H1 (cell line): ENCODE measurements at regions not wholly inside any gene's neighbourhood (a gene's known extent, or its start where the extent isn't known, plus 50 kb on each side); places are given as distances from the start of the nearest gene placed in this dataset.

ENCODE experiments used
- ASH2L ChIP-seq: fragments of 200-600, 300-600 bp; sonication (generic); IDR thresholded peaks from one replicate; pipeline ENCODE4 v1.7.1; 2017; ENCODE audit warnings: low read length
- CEBPB ChIP-seq: IDR thresholded peaks from 2 replicates; pipeline ENCODE4 v1.6.1; 2012; ENCODE audit warnings: low read depth, low read length
- CTCF ChIP-seq, 3 experiments: IDR thresholded peaks; 1 replicate in 2 of 3; 2 replicates in 1 of 3; pipeline versions ENCODE4 v1.5.1 to v1.6.1; 2011; ENCODE audit warnings: low read length in 3 of 3, mild to moderate bottlenecking in 3 of 3, inconsistent platforms in 2 of 3, low read depth in 1 of 3, moderate library complexity in 1 of 3; ENCODE audit not compliant: insufficient read depth in 1 of 3; ENCODE audit errors: control extremely low read depth in 1 of 3
- EP300 ChIP-seq, 2 experiments: IDR thresholded peaks; 1 replicate in 1 of 2; 2 replicates in 1 of 2; pipeline ENCODE4 v1.6.1; 2011 to 2012; ENCODE audit warnings: low read depth in 2 of 2, low read length in 2 of 2, mild to moderate bottlenecking in 2 of 2, borderline replicate concordance in 1 of 2, inconsistent platforms in 1 of 2, moderate library complexity in 1 of 2
- EZH2 ChIP-seq: fragments of 200-600 bp; sonication (generic); IDR thresholded peaks from 2 replicates; pipeline ENCODE4 v1.7.1; 2012; ENCODE audit warnings: low read depth, mild to moderate bottlenecking, moderate library complexity, low read length, inconsistent platforms; ENCODE audit not compliant: severe bottlenecking
- HDAC6 ChIP-seq: IDR thresholded peaks from one replicate; pipeline ENCODE4 v1.7.1; 2012; ENCODE audit warnings: low read depth, mild to moderate bottlenecking, inconsistent platforms, low read length, moderate library complexity
- MAX ChIP-seq: IDR thresholded peaks from 2 replicates; pipeline ENCODE4 v1.6.1; 2012; ENCODE audit warnings: inconsistent platforms
- NRF1 ChIP-seq: IDR thresholded peaks from 2 replicates; pipeline ENCODE4 v1.6.1; 2011; ENCODE audit warnings: mild to moderate bottlenecking, low read depth, low read length, improper control_type of control experiment
- POLR2A ChIP-seq, 2 experiments: IDR thresholded peaks; 1 replicate in 1 of 2; 2 replicates in 1 of 2; pipeline ENCODE4 v1.6.1; 2011; ENCODE audit warnings: low read depth in 2 of 2, low read length in 2 of 2, mild to moderate bottlenecking in 2 of 2; ENCODE audit errors: control extremely low read depth in 1 of 2
- POLR2AphosphoS5 ChIP-seq: IDR thresholded peaks from 2 replicates; pipeline ENCODE4 v1.6.1; 2011; ENCODE audit warnings: low read depth, low read length
- RAD21 ChIP-seq, 2 experiments: IDR thresholded peaks in 1 of 2; conservative IDR thresholded peaks in 1 of 2; 2 replicates each; pipeline ENCODE4 v1.6.1; 2011; ENCODE audit warnings: low read depth in 2 of 2, low read length in 2 of 2, improper control_type of control experiment in 1 of 2, inconsistent platforms in 1 of 2, mild to moderate bottlenecking in 1 of 2, moderate library complexity in 1 of 2
- RXRA ChIP-seq: IDR thresholded peaks from 2 replicates; pipeline ENCODE4 v1.6.1; 2011; ENCODE audit warnings: low read depth, mild to moderate bottlenecking, low read length, moderate library complexity; ENCODE audit not compliant: insufficient read depth
- YY1 ChIP-seq: IDR thresholded peaks from 2 replicates; pipeline ENCODE4 v1.6.1; 2011; ENCODE audit warnings: low read depth, mild to moderate bottlenecking, low read length

- no peak for TF ChIP-seq RAD21 (IDR thresholded peaks at IDR 0.05 in 1 of 2, conservative IDR thresholded peaks at IDR 0.05 in 1 of 2; ENCODE audit: low read depth in 2 of 2, low read length in 2 of 2)
- TF ChIP-seq EZH2 = peak; percentile 12
- TF ChIP-seq YY1 = no peak
- no peak for TF ChIP-seq MAX
- TF ChIP-seq POLR2A (IDR thresholded peaks at IDR 0.05; ENCODE audit: control extremely low read depth in 1 of 2, low read depth in 2 of 2, low read length in 2 of 2) = no peak
- TF ChIP-seq CTCF (IDR thresholded peaks at IDR 0.05; ENCODE audit: control extremely low read depth in 1 of 3, insufficient read depth in 1 of 3, low read depth in 1 of 3, low read length in 3 of 3) = no peak
- no peak for TF ChIP-seq NRF1
- no peak for TF ChIP-seq EP300 (IDR thresholded peaks at IDR 0.05; ENCODE audit: borderline replicate concordance in 1 of 2, low read depth in 2 of 2, low read length in 2 of 2)
- no peak for TF ChIP-seq POLR2AphosphoS5
- TF ChIP-seq CEBPB = no peak
- TF ChIP-seq HDAC6 = no peak
- no peak for TF ChIP-seq ASH2L
- no peak for TF ChIP-seq RXRA
Observed at GRCh38 chr3:10708216-10708893, 107.7 kb upstream of the SLC6A11 start.
